Mesendoderm (in vitro differentiated cells): ENCODE measurements at regions not wholly inside any gene's neighbourhood (a gene's known extent, or its start where the extent isn't known, plus 50 kb on each side); places are given as distances from the start of the nearest gene placed in this dataset.

Experiments used
- DNase-seq: peaks from one replicate; pipeline ENCODE4 v3.0.0; 2013
- H2AK5ac ChIP-seq: 2 replicates; pipeline ENCODE4 v1.6.1; 2013; ENCODE audit warnings: low read length, inconsistent platforms
- H2BK120ac ChIP-seq: 2 replicates; pipeline ENCODE4 v1.6.1; 2013; ENCODE audit warnings: low read depth, mild to moderate bottlenecking, low read length, moderate library complexity, mixed read lengths
- H2BK15ac ChIP-seq: replicated peaks from 2 replicates; pipeline ENCODE4 v1.6.1; 2013; ENCODE audit warnings: low read depth, mild to moderate bottlenecking, moderate library complexity
- H2BK5ac ChIP-seq: 2 replicates; pipeline ENCODE4 v1.6.1; 2013; ENCODE audit warnings: low read length, inconsistent platforms
- H3K18ac ChIP-seq: 2 replicates; pipeline ENCODE4 v1.6.1; 2013; ENCODE audit warnings: mild to moderate bottlenecking, low read length, mixed read lengths
- H3K23ac ChIP-seq: one replicate; pipeline ENCODE4 v1.6.1; 2013; ENCODE audit warnings: low read length
- H3K27ac ChIP-seq: 2 replicates; pipeline ENCODE4 v1.5.1; 2013; ENCODE audit warnings: low read depth, mild to moderate bottlenecking, inconsistent platforms, low read length, moderate library complexity
- H3K27me3 ChIP-seq: 2 replicates; pipeline ENCODE4 v1.6.1; 2013; ENCODE audit warnings: low read length, control low read depth, mild to moderate bottlenecking, inconsistent platforms; ENCODE audit not compliant: insufficient read depth, poor library complexity
- H3K36me3 ChIP-seq: 2 replicates; pipeline ENCODE4 v1.6.1; 2013; ENCODE audit warnings: low read length, inconsistent platforms; ENCODE audit not compliant: control insufficient read depth, insufficient read depth
- H3K4ac ChIP-seq: one replicate; pipeline ENCODE4 v1.6.1; 2013; ENCODE audit warnings: low read depth, mild to moderate bottlenecking, low read length, moderate library complexity
- H3K4me1 ChIP-seq: 2 replicates; pipeline ENCODE4 v1.6.1; 2013; ENCODE audit warnings: low read depth, low read length, inconsistent platforms; ENCODE audit not compliant: control insufficient read depth
- H3K4me2 ChIP-seq: 2 replicates; pipeline ENCODE4 v1.6.1; 2013; ENCODE audit warnings: low read length
- H3K4me3 ChIP-seq: 2 replicates; pipeline ENCODE4 v1.5.1; 2013; ENCODE audit warnings: mild to moderate bottlenecking, low read length
- H3K56ac ChIP-seq: one replicate; pipeline ENCODE4 v1.6.1; 2013; ENCODE audit warnings: low read length
- H3K79me1 ChIP-seq: 2 replicates; pipeline ENCODE4 v1.6.1; 2013; ENCODE audit warnings: low read length, inconsistent platforms
- H3K79me2 ChIP-seq: 2 replicates; pipeline ENCODE4 v1.6.1; 2013; ENCODE audit warnings: mild to moderate bottlenecking, low read length; ENCODE audit not compliant: control insufficient read depth, insufficient read depth
- H3K9ac ChIP-seq: 2 replicates; pipeline ENCODE4 v1.6.1; 2013; ENCODE audit warnings: low read length, inconsistent platforms
- H4K5ac ChIP-seq: one replicate; pipeline ENCODE4 v1.6.1; 2013; ENCODE audit warnings: low read length
- H4K8ac ChIP-seq: one replicate; pipeline ENCODE4 v1.6.1; 2013; ENCODE audit warnings: low read depth, mild to moderate bottlenecking, control low read depth, low read length, moderate library complexity
- WGBS: extraction: QIAGEN DNeasy Blood & Tissue Kit; methylation state at CpG from one replicate; pipeline ENCODE4 v1.1.7; 2013; ENCODE audit warnings: low lambda C conversion rate, missing lambda C conversion rate; ENCODE audit not compliant: insufficient coverage; ENCODE audit errors: extremely low coverage; 5-methylcytosine and 5-hydroxymethylcytosine counted together

GRCh38 chr2:38181806-38182491, 106.0 kb upstream of the CYP1B1 start:
- DNase-seq, result no peak
- H4K8ac ChIP-seq, result no peak overlapping the region
- H2AK5ac ChIP-seq, result no peak overlapping the region
- no peak overlapping the region for H2BK120ac ChIP-seq
- WGBS, result no CpG with 5 or more reads among the region's 5 CpGs
- no peak overlapping the region for H3K56ac ChIP-seq
- no peak overlapping the region for H3K18ac ChIP-seq
- no peaks in the 10 kb centered on the region for H3K79me1 ChIP-seq
- H3K27ac ChIP-seq, result no peak overlapping the region
- H3K4me3 ChIP-seq, result no peak overlapping the region
- H2BK15ac ChIP-seq, result no peak overlapping the region
- H4K5ac ChIP-seq, result no peak overlapping the region
- no peak overlapping the region for H3K4me2 ChIP-seq
- no peak overlapping the region for H3K9ac ChIP-seq
- no peaks in the 10 kb centered on the region for H3K27me3 ChIP-seq
- no peak overlapping the region for H2BK5ac ChIP-seq
- H3K79me2 ChIP-seq, result no peaks in the 10 kb centered on the region
- H3K4me1 ChIP-seq, result no peaks in the 10 kb centered on the region
- no peaks in the 10 kb centered on the region for H3K36me3 ChIP-seq
- H3K4ac ChIP-seq, result no peak overlapping the region
- H3K23ac ChIP-seq, result no peak overlapping the region

DNA sequence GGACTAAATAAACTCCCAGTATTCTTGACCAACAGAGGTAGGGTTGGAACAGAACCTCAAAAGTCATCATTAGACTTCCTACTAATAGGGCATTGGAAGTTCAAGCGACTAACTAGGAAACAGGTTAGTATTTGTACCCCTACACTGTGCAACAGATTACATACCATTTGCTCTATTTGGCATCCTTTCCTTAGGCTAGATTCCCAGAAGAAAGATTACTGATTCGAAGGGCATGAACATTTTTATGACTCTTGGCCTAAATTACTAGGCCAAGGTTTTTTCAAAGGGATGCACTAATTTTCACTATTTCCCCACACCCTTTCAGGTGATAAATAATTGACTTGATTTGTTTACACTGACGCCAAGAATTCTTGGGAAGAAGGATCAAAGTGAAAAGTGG, 104.8 kb upstream of the CYP1B1 start:
- Histone ChIP-seq H3K36me3 (no peaks in the 10 kb centered on the region), H4K5ac (no peak overlapping the region), H3K4me1 (no peaks in the 10 kb centered on the region), H2BK15ac (no peak overlapping the region), H3K9ac (no peak overlapping the region), H3K56ac (no peak overlapping the region), H3K4me2 (no peak overlapping the region), H2BK120ac (no peak overlapping the region), H3K18ac (no peak overlapping the region), H3K79me2 (no peaks in the 10 kb centered on the region), H2BK5ac (no peak overlapping the region), H3K4me3 (no peak overlapping the region), H4K8ac (no peak overlapping the region), H2AK5ac (no peak overlapping the region), H3K23ac (no peak overlapping the region), H3K27me3 (no peaks in the 10 kb centered on the region), H3K4ac (no peak overlapping the region), H3K27ac (no peak overlapping the region), H3K79me1 (no peaks in the 10 kb centered on the region)
- no peak for DNase-seq
- WGBS, result no CpG with 5 or more reads among the region's 3 CpGs

DNA sequence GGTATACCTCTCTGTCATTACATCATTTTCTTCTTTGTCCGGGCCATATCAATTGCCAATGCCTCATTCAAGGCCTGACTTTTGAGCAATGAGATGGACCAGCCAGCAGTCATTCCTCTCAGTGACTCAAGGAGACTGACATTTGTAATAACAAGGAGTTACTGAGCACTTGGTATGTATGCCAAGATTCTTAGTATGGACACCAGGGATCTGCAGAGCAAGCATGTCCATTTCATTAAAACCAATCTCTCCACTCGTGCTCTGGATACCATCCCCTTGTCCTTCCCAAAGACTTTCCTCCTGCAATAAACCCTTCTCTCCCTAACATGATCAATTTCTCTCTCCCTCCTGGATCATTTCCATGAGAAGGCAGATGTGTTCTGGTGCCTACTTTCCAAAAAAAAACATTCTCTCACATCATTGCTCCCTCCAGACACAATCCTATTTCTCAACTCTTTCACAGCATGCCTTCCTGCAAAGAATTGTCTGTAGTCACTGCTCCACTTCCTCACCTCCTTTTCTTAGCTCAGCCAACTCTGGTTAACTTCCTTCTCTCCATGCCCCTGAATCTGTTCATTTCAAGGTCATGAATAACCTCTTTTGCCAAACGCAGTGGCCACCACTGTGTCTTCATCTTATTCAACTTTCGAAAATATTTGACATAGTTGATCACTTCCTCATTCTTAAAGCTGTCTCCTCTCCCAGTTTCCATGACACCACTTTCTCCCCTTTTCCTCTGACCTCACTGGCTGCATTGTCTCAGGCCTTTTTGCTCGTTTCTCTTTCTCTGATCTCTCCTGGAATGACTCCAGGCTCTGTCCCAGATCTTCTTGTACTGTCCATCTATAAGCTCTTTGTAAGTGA, 102.8 kb upstream of the CYP1B1 start:
- Histone ChIP-seq H3K4me1 (no peaks in the 10 kb centered on the region), H4K5ac (no peak overlapping the region), H3K79me2 (no peaks in the 10 kb centered on the region), H3K27ac (no peak overlapping the region), H2BK15ac (no peak overlapping the region), H3K23ac (no peak overlapping the region), H2BK5ac (no peak overlapping the region), H3K79me1 (no peaks in the 10 kb centered on the region), H2AK5ac (no peak overlapping the region), H3K4ac (no peak overlapping the region), H2BK120ac (no peak overlapping the region), H3K36me3 (no peaks in the 10 kb centered on the region), H3K56ac (no peak overlapping the region), H3K4me3 (no peak overlapping the region), H3K4me2 (no peak overlapping the region), H4K8ac (no peak overlapping the region), H3K18ac (no peak overlapping the region), H3K9ac (no peak overlapping the region), H3K27me3 (no peaks in the 10 kb centered on the region)
- peak; percentile 70 for DNase-seq
- WGBS, result no CpG with 5 or more reads among the region's 5 CpGs

DNA sequence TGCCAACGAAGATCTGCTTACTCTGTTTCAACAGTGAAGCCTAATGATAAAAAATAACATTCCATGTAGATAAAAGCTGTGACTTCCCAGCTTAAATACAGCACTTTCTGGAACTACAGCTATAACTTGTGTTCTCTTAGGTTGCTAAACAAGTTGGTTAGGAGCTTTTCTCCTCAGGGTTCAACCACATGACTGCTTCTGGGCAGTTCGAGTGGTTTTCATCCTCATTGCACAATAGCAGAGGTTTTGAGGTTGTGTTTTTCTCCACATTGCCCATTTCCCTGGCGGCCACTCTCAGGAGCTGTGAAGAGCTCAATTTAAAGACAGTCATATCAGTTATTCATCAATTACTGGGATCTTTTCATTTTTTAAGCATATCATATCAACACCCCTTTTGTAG, 102.2 kb upstream of the CYP1B1 start:
- H3K9ac ChIP-seq, result no peak overlapping the region
- no peak overlapping the region for H3K4me3 ChIP-seq
- H3K27me3 ChIP-seq, result no peaks in the 10 kb centered on the region
- H3K79me2 ChIP-seq, result no peaks in the 10 kb centered on the region
- H3K79me1 ChIP-seq, result no peaks in the 10 kb centered on the region
- no peak overlapping the region for H3K27ac ChIP-seq
- H3K56ac ChIP-seq, result no peak overlapping the region
- no peak overlapping the region for H3K23ac ChIP-seq
- no CpG with 5 or more reads among the region's 3 CpGs for WGBS
- DNase-seq, result no peak
- H3K4me2 ChIP-seq, result no peak overlapping the region
- no peak overlapping the region for H3K18ac ChIP-seq
- no peak overlapping the region for H2BK120ac ChIP-seq
- H4K8ac ChIP-seq, result no peak overlapping the region
- H2AK5ac ChIP-seq, result no peak overlapping the region
- no peak overlapping the region for H2BK15ac ChIP-seq
- no peak overlapping the region for H3K4ac ChIP-seq
- H4K5ac ChIP-seq, result no peak overlapping the region
- no peaks in the 10 kb centered on the region for H3K36me3 ChIP-seq
- no peak overlapping the region for H2BK5ac ChIP-seq
- no peaks in the 10 kb centered on the region for H3K4me1 ChIP-seq

DNA sequence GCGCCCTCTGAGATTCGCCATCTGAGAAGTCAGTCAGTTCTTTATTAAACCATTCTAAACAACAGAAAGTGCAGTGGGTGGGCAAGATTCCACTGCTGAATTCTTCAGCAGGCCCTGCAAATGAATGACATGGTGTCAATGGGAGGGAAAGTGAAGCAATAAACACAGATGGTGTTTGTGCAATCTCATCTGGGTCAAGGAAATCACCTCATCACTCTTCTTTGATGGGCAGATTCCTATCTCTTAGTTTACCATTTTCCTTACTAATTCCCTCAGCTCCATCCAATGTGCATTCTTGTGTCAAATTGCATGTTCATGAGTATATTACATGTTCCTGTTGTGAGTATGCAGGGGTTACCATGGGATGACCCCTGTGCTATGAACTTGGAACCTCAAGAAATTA, 100.7 kb upstream of the CYP1B1 start:
- H4K5ac ChIP-seq, result no peak overlapping the region
- WGBS, result no CpG with 5 or more reads among the region's 2 CpGs
- no peak overlapping the region for H3K4ac ChIP-seq
- H3K27me3 ChIP-seq, result no peaks in the 10 kb centered on the region
- no peak overlapping the region for H3K56ac ChIP-seq
- H3K9ac ChIP-seq, result no peak overlapping the region
- H3K27ac ChIP-seq, result no peak overlapping the region
- no peak for DNase-seq
- H2BK120ac ChIP-seq, result no peak overlapping the region
- H3K36me3 ChIP-seq, result no peaks in the 10 kb centered on the region
- no peak overlapping the region for H3K18ac ChIP-seq
- H3K79me2 ChIP-seq, result no peaks in the 10 kb centered on the region
- no peak overlapping the region for H3K4me2 ChIP-seq
- no peaks in the 10 kb centered on the region for H3K4me1 ChIP-seq
- H4K8ac ChIP-seq, result no peak overlapping the region
- H2BK15ac ChIP-seq, result no peak overlapping the region
- H2BK5ac ChIP-seq, result no peak overlapping the region
- H3K23ac ChIP-seq, result no peak overlapping the region
- no peak overlapping the region for H2AK5ac ChIP-seq
- no peak overlapping the region for H3K4me3 ChIP-seq
- H3K79me1 ChIP-seq, result no peaks in the 10 kb centered on the region
